Loucy (cell line): ENCODE measurements at regions not wholly inside any gene's neighbourhood (a gene's known extent, or its start where the extent isn't known, plus 50 kb on each side); places are given as distances from the start of the nearest gene placed in this dataset.

Source experiments
- H2AFZ ChIP-seq: fragments of 200-600 bp; sonication (generic); 2 replicates; pipeline ENCODE4 v1.6.0; 2016; ENCODE audit warnings: antibody characterized with exemption, mild to moderate bottlenecking, low read length, moderate library complexity
- H3F3A ChIP-seq: fragments of 200-600 bp; 2 replicates; pipeline ENCODE4 v1.6.0; 2016; ENCODE audit warnings: antibody characterized with exemption, low read depth, mild to moderate bottlenecking
- H3K27me3 ChIP-seq: fragments of 200-600 bp; sonication (generic); 2 replicates; pipeline ENCODE4 v1.6.1; 2014; ENCODE audit warnings: low read length, mild to moderate bottlenecking; ENCODE audit not compliant: insufficient read depth, poor library complexity, severe bottlenecking
- H3K36me3 ChIP-seq: fragments of 200-600 bp; sonication (generic); 2 replicates; pipeline ENCODE4 v1.6.1; 2016; ENCODE audit warnings: low read length; ENCODE audit not compliant: insufficient read depth
- H3K4me1 ChIP-seq: fragments of 200-600 bp; sonication (generic); 2 replicates; pipeline ENCODE4 v1.5.1; 2014; ENCODE audit warnings: low read length, mild to moderate bottlenecking; ENCODE audit not compliant: insufficient read depth, poor library complexity, severe bottlenecking
- H3K4me2 ChIP-seq: fragments of 200-600 bp; sonication (generic); 2 replicates; pipeline ENCODE4 v1.6.0; 2014; ENCODE audit warnings: antibody characterized with exemption, low read length, low read depth, mild to moderate bottlenecking; ENCODE audit not compliant: poor library complexity, severe bottlenecking
- H3K4me3 ChIP-seq: fragments of 200-600 bp; sonication (generic); 2 replicates; pipeline ENCODE4 v1.5.1; 2014; ENCODE audit warnings: low read length, mild to moderate bottlenecking, mixed read lengths; ENCODE audit not compliant: poor library complexity, severe bottlenecking
- H3K79me2 ChIP-seq: fragments of 200-600 bp; sonication (generic); 2 replicates; pipeline ENCODE4 v1.6.1; 2014; ENCODE audit warnings: low read length; ENCODE audit not compliant: insufficient read depth
- H3K9ac ChIP-seq: fragments of 200-600 bp; sonication (generic); 2 replicates; pipeline ENCODE4 v1.6.0; 2014; ENCODE audit warnings: mild to moderate bottlenecking, low read depth, low read length, moderate library complexity; ENCODE audit not compliant: poor library complexity, severe bottlenecking
- H3K9me2 ChIP-seq: fragments of 200-600 bp; sonication (generic); replicated peaks from 2 replicates; pipeline ENCODE4 v1.6.1; 2016; ENCODE audit warnings: low read depth, low read length, mixed read lengths
- H3K9me3 ChIP-seq: fragments of 200-600 bp; sonication (generic); 2 replicates; pipeline ENCODE4 v1.6.1; 2014; ENCODE audit warnings: mild to moderate bottlenecking, antibody characterized with exemption, low read length, low read depth; ENCODE audit not compliant: insufficient read depth
- H4K20me1 ChIP-seq: fragments of 200-600 bp; sonication (generic); 2 replicates; pipeline ENCODE4 v1.6.0; 2014; ENCODE audit warnings: antibody characterized with exemption, low read length, mild to moderate bottlenecking; ENCODE audit not compliant: insufficient read depth, poor library complexity, severe bottlenecking
- EZH2phosphoT487 ChIP-seq: fragments of 200-600 bp; IDR thresholded peaks from 2 replicates; pipeline ENCODE4 v1.6.1; 2018; ENCODE audit warnings: antibody characterized with exemption, mild to moderate bottlenecking, moderate library complexity, borderline replicate concordance
- TF ChIP-seq, protein P1 (sequence below): fragments of 200-600 bp; sonication (generic); conservative IDR thresholded peaks from 2 replicates; pipeline ENCODE4 v1.5.1; 2014; ENCODE audit warnings: mild to moderate bottlenecking, antibody characterized with exemption, low read length

DNA sequence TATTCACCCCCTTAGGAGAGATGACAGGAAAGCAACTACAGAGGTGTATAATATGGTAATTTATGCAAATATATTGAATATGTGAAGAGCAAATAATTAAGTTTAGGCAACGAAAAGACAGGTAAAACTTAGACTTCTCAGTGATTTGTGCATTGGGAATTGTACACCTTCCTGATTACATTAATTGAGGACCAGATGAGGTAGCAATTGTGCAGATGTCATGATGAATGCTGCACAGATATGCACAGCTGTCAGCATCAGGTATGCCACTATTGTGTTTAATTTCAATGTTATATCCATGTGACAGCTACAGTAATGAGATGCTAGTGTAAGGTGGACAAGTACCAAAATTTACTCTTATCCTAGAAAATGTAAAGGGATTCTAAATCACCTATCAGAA lies 267.2 kb upstream of the FSIP2 start:
- no peaks in the 10 kb centered on the region for H3K9me3 ChIP-seq

DNA sequence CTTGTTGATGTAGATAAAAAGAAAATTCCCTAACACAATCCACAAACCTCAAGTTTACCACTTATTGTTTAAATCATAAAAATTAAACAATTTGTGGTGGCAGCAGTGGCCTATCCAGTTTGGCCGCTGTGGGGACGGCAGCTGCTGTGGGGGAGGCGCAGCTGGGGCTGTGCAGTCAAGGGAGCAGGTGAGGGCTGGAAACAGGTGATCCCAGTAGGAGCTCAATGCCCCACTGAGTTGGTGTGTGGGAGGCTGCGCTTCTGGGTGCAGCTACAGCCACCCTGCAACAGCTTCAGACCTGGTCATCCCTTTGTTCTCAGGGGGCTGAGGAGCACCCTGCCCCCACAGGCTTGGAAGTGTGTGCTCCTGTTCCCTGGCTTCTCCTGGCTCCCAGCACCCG lies 266.0 kb upstream of the FSIP2 start:
- TF ChIP-seq, protein P1, sequence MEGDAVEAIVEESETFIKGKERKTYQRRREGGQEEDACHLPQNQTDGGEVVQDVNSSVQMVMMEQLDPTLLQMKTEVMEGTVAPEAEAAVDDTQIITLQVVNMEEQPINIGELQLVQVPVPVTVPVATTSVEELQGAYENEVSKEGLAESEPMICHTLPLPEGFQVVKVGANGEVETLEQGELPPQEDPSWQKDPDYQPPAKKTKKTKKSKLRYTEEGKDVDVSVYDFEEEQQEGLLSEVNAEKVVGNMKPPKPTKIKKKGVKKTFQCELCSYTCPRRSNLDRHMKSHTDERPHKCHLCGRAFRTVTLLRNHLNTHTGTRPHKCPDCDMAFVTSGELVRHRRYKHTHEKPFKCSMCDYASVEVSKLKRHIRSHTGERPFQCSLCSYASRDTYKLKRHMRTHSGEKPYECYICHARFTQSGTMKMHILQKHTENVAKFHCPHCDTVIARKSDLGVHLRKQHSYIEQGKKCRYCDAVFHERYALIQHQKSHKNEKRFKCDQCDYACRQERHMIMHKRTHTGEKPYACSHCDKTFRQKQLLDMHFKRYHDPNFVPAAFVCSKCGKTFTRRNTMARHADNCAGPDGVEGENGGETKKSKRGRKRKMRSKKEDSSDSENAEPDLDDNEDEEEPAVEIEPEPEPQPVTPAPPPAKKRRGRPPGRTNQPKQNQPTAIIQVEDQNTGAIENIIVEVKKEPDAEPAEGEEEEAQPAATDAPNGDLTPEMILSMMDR: no peak
- TF ChIP-seq EZH2phosphoT487: no peak
- Histone ChIP-seq H3K27me3 (no peaks in the 10 kb centered on the region), H3K9me2 (no peaks in the 10 kb centered on the region), H3K9me3 (no peaks in the 10 kb centered on the region), H3F3A (no peaks in the 10 kb centered on the region), H4K20me1 (no peaks in the 10 kb centered on the region), H3K4me1 (no peaks in the 10 kb centered on the region), H3K4me3 (no peak overlapping the region), H3K79me2 (no peaks in the 10 kb centered on the region), H3K4me2 (no peak overlapping the region), H2AFZ (no peak overlapping the region), H3K9ac (no peak overlapping the region), H3K36me3 (no peaks in the 10 kb centered on the region)

More for the DNA sequence above, 267.2 kb upstream of the FSIP2 start:
- Histone ChIP-seq H4K20me1 (no peaks in the 10 kb centered on the region), H3K27me3 (no peaks in the 10 kb centered on the region), H3K4me2 (no peak overlapping the region), H3K36me3 (no peaks in the 10 kb centered on the region), H3K9ac (no peak overlapping the region), H3K4me1 (no peaks in the 10 kb centered on the region), H3F3A (no peaks in the 10 kb centered on the region), H2AFZ (no peak overlapping the region), H3K9me2 (no peaks in the 10 kb centered on the region), H3K4me3 (no peak overlapping the region), H3K79me2 (no peaks in the 10 kb centered on the region)
- TF ChIP-seq, protein P1: no peak
- no peak for TF ChIP-seq EZH2phosphoT487

DNA sequence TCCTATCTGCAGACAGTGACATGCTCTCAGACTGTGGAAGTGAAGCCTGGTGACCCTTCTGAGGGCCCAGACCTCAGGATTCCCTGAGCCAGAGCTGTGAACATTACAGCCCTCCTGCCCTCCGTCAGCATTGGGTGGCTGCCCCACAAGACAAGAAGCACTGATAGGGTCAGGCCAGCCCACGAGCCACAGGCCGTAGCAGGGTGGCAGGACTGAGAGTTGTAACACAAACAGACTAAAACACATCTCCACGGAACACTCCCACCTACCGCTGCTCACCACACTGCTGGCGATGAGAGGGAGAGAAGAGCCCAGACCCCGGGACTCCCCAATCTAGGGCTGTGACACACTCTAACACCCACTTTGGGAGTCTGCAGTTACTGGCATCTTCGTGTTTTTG lies 264.8 kb upstream of the FSIP2 start:
- no peaks in the 10 kb centered on the region for H3K27me3 ChIP-seq
- H3K4me1 ChIP-seq: no peaks in the 10 kb centered on the region
- no peaks in the 10 kb centered on the region for H3K79me2 ChIP-seq
- H3K4me2 ChIP-seq: no peak overlapping the region
- H3F3A ChIP-seq: no peaks in the 10 kb centered on the region
- no peak overlapping the region for H2AFZ ChIP-seq
- H3K9ac ChIP-seq: no peak overlapping the region
- H3K36me3 ChIP-seq: no peaks in the 10 kb centered on the region
- H3K9me2 ChIP-seq: no peaks in the 10 kb centered on the region
- no peaks in the 10 kb centered on the region for H3K9me3 ChIP-seq
- TF ChIP-seq EZH2phosphoT487: no peak
- TF ChIP-seq, protein P1: no peak
- H4K20me1 ChIP-seq: no peaks in the 10 kb centered on the region
- H3K4me3 ChIP-seq: no peak overlapping the region
